GM19328 (cell line): ENCODE measurements at regions not wholly inside any gene's neighbourhood (a gene's known extent, or its start where the extent isn't known, plus 50 kb on each side); places are given as distances from the start of the nearest gene placed in this dataset.
"Not testable (repeated sequence)": the region's sequence is repeated elsewhere in the genome, so short reads cannot be mapped to it uniquely, and the experiment has no call there.

Experiments
- ATAC-seq: cut with Tn5 transposase; IDR thresholded peaks from one replicate; pipeline ENCODE4 v1.9.1; 2021; ENCODE audit warnings: mild to moderate bottlenecking, moderate library complexity; ENCODE audit not compliant: unreplicated experiment

DNA sequence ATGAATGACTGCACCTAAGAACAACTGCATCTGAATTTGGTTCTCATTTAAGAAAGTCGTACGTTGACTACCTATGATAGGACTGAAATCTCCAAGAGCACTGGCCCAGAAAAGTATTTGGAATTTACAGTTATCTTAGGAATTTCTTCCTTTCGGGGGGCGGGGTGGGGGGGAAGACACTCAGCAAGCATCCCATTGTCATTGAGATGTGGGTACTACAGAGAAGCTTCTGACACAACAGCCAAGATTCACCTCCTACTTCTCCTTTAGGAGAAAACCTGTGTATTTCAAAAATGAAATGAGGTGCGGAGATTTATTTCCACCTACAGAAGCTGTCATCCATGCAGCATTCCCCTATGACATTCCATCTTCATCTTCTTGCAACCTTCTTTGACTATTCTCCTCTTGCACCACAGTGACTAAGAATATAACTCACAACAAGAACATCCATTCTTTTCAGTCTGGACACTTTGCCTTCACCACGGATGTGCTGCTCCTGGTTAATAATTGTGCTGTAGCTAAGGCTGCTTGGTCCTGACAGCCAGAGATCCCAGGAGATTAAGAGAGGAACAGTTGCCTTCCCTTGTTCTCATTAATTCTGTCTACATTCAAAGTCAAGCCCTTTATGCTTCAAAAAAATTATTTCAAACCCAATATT, 98.4 kb upstream of the FRMD4A start:
- ATAC-seq = no peak

DNA sequence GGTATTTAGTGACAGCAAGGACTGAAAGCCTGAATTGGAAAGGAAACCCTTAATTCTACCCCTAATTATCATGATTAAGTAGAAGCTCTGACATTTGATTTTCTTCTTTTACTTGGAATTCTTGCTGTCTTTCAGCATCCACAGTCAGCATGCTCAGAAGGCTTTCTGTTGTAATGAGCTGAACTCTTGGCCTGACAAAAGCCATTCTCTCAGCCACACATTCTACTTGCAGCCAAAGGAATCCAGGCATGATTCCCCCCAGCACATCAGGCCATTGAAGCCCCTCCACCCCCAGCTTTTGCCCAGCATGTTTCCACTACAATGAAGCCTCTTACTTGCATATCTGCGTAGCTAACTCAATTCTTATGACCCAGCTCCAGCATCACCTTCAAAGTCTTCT, 94.3 kb upstream of the FRMD4A start:
- ATAC-seq = no peak

DNA sequence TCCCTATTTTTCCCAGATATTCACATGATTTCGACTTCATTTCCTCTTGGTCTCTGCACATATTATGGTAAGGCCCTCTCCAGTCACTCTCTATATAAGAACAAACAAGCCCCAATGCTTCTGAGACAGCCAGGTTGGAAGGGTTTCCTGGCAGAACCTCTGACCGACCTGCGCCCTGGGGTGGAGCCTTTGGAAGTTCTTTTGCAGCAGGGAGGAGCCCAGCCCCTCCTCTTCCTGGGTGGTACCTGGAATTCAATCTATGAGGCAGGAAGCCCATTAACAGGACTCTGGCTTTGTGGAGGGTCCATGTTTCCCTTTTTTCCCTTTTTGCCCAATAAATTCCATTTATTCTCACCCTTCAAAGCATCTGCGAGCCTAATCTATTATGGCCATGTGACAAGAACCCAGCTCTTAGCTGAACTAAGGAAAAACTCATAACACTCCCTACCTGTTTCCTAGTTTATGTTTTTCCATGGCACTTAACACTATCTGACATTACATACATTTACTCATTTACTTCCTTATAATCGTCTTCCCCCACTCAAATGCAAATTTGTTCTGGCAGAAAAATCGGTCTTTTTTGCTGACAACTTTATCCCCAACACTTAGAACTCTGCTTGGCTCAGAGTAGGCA, 92.5 kb upstream of the FRMD4A start:
- no peak for ATAC-seq

DNA sequence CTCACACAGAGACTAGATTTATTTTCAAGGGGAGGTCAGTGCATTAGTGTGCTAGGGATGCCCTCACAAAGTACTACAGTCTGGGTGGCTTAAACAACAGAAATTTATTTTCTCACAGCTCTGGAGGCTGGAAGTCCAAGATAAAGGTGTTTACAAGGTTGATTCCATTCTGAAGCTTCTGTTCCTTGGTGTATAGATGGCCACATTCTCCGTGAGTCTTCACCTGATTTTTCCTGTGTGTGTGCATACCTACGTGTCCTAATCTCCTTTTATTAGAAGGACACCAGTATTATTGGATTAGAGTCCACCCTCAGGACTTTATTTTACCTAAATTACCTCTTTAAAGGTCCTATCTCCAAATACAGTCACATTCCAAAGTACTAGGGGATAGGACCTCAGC, 91.7 kb upstream of the FRMD4A start:
- ATAC-seq = no peak

DNA sequence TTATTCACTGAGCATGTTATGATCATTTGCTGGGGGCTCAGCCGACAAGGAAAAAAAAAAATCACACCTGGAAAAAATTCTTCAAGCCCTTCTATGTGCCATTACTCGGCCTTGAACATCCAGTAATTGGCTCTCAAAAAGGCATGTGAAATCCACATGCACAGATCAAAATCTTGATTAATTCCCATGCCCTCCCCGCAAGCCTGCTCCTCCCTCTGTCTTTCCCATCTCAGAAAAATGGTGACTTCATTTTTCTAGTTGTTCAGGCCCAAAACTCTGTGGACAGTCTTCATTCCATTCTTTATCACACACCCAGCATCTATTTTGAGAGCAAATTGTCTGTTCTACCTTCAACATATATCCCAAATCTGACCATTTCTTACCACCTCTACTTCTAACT, 91.2 kb upstream of the FRMD4A start:
- no peak for ATAC-seq

DNA sequence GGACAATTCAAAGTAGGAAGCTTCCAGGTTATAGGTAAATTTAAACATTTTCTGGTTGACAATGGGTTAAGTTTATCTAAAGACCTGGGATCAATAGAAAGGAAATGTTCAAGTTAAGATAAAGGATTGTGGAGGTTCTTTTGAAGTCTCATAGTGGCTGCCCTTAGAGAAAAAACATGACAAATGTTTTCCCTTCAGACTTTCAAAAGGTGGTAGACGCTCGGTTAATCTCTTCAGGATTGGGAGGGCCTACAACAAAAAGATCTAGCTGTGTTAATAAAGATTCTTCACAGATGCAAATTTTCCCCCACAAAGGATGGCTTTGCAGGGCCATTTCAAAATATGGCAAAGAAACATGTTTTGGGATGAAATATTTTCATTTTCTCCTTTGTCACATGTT, 86.6 kb upstream of the FRMD4A start:
- ATAC-seq = not testable (repeated sequence)

DNA sequence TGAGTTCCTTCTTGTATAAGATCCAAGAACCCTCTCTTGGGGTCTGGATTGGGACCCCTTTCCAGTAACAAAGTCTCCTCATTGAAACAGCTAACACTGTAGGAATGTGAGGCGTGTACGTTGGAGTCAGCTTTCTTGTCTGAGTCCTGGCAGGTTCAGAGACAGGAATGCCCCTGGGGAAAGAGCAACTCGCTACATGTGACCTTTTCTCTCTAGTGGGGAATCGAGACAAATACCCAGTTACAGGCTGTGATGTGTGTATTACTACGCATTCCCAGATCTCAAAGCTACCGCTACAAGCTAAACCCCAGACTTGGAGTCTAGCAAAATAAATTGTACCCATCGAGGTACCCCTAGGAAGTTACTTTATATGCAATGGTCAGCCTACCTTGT, 85.6 kb upstream of the FRMD4A start:
- ATAC-seq = no peak

DNA sequence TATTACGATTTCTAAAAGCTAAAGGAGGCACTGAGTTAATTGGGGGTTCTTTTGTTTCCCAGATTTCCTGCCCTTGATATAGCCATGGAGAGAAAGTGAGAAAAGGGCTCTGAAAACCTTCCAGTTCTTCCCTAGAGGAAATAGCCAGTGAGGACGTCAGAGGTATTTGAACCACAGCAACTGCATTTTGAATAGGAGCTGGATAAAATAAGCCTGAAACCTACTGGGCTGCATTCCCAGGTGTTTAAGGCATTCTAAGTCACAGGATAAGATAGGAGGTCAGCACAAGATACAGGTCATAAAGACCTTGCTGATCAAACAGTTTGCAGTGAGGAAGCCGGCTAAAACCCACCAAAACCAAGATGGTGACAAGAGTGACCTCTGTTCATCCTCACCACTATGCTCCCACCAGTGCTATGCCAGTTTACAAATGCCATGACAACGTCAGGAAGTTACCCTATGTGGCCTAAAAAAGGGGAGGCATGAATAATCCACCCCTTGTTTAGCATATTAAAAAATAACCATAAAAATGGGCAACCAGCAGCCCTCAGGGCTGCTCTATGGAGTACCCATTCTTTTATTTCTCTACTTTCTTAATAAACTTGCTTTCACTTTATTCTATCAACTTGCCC, 85.1 kb upstream of the FRMD4A start:
- ATAC-seq = no peak

DNA sequence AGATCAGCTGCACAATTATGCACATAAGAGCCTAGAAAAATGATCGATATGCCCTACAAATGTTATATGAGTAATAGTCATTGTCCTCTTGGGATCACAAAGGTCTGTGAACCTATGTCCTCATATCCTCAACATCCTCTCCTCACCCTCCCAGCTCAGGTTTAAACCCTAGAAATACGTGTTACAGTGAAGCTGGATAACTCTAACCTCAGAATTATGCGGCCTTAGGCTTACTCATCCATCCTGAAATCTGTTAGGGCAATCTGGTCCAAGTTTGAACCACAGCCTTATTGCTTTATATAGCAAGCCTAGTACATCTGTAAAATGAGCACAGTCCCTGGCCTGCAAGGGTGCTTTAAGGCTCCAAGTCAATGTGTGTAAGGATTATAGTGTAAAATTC, 84.2 kb upstream of the FRMD4A start:
- no peak for ATAC-seq

DNA sequence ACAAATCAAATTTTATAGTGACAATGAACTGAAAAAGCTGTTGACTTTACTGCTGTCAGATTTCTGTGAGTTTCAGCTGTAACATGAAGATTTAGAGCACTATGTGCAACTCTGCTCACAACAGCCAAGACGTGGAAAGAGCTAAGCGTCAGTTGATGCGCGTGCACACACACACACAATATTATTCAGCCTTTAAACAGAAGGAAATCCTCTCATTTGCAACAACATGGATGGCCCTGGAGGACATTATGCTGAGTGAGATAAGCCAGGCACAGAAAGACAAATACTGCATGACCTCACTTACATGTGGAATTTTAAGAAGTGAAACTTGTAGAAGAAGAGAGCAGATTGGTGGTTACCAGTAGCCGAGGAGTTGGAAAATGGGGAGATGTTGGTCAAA, 82.8 kb upstream of the FRMD4A start:
- no peak for ATAC-seq

DNA sequence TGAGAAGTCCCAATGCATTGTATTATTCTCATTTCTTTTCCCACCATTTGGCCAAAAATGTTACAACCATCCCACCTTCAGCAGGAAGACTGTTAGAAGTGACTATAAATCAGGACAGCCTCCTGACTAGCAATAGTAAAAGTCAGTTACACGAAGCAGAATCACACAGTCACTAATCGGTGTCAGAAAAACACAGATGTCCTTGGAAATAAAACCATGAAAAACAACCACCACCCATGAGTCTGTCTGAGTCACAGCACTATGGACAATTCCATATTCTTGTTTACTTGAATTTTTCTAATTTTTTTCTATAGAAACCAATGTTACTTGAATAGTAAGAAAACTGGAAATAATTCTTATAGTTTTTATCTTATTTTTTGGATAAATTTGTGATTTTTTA, 81.9 kb upstream of the FRMD4A start:
- ATAC-seq = no peak

DNA sequence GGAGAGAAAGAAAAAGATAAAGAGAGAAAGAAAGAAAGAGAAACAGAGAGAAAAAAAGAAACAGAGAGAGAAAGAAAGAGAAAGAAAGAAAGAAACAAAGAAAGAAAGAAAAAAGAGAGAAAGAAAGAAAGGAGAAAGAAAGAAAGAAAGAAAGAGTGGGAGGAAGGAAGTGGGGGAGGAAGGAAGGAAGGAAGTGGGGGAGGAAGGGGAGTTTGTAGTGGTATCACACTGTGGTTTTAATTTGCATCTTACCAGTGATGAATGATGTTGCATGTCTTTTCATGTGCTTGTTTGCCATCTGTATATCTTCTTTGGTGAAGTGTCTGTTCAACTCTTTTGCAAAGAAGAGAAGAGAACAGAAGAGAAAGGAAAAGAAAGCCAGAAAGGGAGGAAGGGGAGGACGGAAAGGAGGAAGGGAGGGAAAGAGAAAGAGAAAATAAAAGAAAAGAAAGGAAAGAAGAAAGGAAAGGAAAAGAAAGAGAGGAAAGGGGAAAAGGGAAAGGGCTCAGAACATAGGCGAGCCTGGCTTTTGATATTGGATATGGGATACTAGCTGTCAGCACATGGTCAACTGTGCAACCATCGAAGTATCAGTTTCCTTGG, 79.2 kb upstream of the FRMD4A start:
- ATAC-seq = no peak

DNA sequence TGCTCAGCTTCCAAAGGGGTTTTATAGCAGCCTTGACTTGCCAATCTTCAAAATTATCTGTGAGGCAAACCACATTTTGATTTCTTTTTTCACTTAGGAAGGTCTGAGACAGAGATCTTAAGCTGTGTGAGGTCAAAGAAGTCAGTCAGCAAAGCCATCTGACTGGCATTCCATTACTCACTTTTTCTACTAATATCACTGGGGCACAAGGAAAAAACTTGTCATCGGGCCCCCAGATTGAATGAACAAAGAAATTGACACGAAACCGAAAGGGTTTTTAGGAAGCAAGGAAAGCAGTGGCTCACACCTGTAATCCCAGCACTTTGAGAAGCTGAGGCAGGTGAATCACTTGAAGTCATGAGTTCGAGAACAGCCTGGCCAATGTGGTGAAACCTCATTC, 78.5 kb upstream of the FRMD4A start:
- no peak for ATAC-seq

DNA sequence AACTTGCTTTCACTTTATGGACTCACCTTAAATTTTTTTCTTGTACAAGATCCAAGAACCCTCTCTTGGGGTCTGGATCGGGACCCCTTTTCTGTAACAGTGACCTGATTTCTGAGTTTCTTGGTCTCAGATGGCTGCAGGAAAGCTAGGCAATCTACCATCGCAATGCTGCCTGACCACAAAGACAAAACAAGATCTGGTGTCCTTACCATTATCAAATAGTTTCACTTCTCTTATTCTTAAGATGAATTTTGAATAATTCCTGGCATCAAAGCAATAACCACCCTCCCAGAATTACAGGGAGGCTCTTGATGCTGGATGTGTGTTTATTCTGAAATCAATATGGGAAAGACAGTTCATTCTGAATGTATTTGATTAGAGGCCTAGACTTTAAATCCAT, 77.4 kb upstream of the FRMD4A start:
- no peak for ATAC-seq

DNA sequence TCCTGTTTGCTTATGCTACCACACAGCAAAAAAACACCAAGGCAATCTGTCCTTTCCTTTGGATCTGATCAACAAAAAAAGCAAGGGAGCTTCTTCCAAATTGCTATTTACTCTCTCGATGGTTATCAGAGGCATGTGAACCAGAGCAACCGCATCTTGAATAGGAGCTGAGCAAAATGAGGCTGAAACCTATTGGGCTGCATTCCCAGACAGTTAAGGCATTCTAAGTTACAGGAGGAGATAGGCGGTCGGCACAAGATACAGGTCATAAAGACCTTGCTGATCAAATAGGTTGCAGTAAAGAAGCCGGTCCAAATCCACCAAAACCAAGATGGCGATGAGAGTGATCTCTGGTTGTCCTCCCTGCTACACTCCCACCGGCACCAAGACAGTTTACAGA, 76.8 kb upstream of the FRMD4A start:
- ATAC-seq = no peak

DNA sequence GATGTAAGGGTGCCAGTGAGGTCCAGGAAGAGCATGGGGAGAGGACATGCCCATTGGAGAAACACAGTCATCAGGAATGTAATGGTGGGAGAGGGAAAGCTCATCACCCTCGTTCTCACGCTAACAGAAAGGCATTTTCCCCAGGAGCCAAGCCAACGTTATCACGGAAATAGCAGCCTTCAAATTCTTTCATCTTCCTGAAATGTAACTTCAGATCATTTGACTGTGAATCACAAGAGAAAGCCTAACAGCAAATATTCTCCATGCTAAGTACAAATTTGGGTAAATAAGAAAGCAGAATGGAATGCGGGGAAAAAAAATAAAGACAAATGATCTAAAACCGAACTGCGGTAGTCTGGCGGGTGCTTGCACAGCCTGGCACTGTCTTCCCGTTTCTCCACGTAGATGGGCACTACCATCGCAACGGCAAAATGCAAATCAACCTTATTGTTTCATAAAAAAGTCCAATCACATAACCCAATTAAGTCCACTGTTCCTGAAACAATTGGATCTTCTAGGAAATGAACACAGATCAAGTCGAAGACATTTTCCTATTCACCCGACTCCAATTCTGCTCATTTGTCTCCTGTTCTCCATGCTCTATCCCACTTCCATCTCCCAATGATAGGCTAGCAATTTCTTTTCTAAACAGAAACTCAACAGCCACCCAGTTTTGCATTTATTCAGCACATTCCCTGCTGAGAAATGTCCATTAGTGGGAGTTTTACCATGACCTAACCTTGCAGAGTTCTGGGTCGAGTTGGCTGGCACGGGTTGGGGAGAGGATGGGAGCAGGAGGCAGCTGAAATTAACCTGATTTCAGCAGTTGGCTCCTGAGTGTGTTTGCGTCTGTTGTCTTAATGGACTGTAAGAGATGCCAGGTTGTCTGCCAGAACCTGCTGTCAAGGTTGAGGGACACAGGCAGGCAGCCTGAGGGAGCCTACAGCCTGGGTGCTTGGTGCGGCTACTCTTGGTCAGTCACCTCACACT, 74.6 kb upstream of the FRMD4A start:
- ATAC-seq = no peak

DNA sequence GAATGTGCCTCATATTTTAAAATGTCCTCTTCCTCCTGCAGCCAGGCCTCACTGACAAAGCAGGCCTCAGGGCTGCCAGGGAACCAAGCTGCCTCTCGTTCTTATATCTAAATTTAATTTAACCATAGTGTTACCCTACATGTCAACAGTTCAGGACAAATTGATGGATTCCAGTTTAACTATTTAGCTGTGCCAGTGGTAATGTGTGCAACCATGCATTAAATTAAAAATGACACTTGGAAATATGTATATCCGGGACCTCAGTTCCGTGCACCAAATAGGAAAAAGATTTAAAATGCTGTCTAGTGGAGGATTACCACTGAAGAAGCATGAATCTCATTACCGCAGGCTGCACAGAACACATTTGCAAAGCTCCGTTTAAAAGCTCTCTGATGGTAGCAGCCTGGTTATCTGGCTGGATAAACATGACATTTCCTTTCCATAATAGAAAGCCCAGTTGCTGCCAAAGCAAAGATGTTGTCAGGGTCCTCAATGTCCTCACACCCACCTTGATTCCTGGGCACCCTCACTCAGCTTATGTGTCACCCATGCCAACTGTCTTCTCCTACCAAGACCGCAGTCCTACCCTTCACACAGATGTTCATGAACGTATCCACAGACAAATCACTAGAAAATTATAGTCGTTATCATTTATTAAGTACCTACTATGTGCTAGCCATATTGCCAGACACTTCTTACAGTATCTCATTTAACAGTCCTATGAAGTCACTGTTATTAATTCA, 73.3 kb upstream of the FRMD4A start:
- no peak for ATAC-seq

DNA sequence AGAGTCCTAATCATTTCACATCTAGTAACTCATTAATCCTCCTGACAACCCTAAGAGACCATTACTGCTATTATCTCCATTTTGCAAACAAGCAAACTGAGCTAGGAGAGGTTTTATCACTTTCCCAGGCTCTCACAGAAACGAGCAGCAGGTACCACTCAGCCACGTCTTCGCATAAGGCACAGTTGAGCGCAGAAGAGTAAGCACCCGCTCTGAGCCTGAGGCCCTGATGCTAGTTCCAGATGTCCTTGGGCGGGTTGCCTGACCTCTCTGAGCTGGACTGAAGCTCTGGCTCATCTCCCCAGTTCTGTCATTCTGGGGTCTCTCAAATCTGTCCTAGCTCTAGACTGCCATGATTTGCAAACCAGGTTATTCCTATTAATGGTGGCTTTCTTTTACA, 72.6 kb upstream of the FRMD4A start:
- ATAC-seq = no peak

DNA sequence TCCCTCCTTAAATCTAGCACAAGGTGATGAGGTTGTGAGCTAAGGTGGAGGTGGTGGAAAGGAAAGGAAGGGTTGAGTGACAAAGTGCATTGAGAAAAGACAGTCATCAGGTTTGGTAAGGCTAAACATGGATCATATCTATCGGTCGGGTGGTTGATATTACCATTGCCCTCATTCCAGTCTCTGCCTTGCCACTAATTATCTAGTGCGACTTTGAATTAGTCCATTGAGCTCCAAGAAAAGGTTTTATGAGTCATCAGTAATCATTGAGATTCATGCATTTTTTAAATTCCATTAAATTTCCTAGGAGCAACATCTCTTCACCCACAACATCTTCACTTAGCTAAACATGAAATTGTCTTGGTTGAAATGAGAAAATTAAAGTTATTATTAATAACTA, 68.9 kb upstream of the FRMD4A start:
- no peak for ATAC-seq

DNA sequence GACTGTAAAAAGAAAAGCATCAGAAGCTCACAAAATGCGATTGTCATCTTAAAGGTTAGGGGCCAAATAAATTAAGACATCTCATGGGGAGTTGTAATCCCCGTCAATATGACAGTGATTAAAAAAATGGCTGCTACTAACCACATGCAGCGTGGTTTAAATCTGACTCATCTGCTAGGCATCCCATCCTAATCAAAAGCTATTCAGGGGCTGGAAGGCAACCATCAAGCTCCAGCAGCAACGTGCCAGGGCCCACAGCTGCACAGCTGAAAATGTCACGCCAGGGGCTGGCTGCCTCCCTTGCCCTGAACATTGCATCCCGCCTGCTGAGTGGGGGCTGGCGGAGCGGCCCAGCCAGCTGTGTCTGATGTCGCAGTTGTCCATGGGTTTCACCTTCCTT, 66.3 kb upstream of the FRMD4A start:
- no peak for ATAC-seq
